ENCODE measurements at regions not wholly inside any gene's neighbourhood (a gene's known extent, or its start where the extent isn't known, plus 50 kb on each side); places are given as distances from the start of the nearest gene placed in this dataset.

GRCh38 chr10:109454691-109455090 is 468.6 kb downstream of the XPNPEP1 start:
- no peak overlapping the region for H3K4me3 ChIP-seq
- peaks cover 5% of the 10 kb centered on the region for H3K4me1 Mint-ChIP-seq
- no peaks in the 10 kb centered on the region for H3K36me3 Mint-ChIP-seq (ENCODE audit: low read depth)
- no peaks in the 10 kb centered on the region for H3F3A ChIP-seq (replicated peaks; ENCODE audit: low read depth)
- H3K27me3 ChIP-seq (ENCODE audit: insufficient read depth), result peaks cover 48% of the 10 kb centered on the region
- no peak overlapping the region for H3K27ac Mint-ChIP-seq
- H3K9me3 Mint-ChIP-seq, result no peaks in the 10 kb centered on the region; the same call in 2 of the 3 replicates
- H3K4me3 Mint-ChIP-seq, result no peak overlapping the region
- no peak for ATAC-seq
- DNase-seq (ENCODE audit: low spot score), result no peak
- H3K4me1 ChIP-seq (ENCODE audit: insufficient read depth), result peaks cover 16% of the 10 kb centered on the region
- H3K4me2 ChIP-seq, result no peak overlapping the region
- no peaks in the 10 kb centered on the region for H3K79me2 ChIP-seq (replicated peaks; ENCODE audit: insufficient read depth)
- TF ChIP-seq ZNF462 (CRISPR knock-in tag; IDR thresholded peaks at IDR 0.05) (no peak), CTCF (conservative IDR thresholded peaks at IDR 0.05; ENCODE audit: low read depth in 2 of 2) (no peak), JUNB (IDR thresholded peaks at IDR 0.05; ENCODE audit: unreplicated experiment) (no peak), REST (IDR thresholded peaks at IDR 0.05; ENCODE audit: unreplicated experiment) (no peak), ZNF114 (CRISPR knock-in tag; IDR thresholded peaks at IDR 0.05) (no peak), NANOG (IDR thresholded peaks at IDR 0.05; ENCODE audit: borderline replicate concordance) (no peak), STAT1 (IDR thresholded peaks at IDR 0.05; ENCODE audit: unreplicated experiment) (no peak), ZNF331 (CRISPR knock-in tag; IDR thresholded peaks at IDR 0.05; ENCODE audit: low read depth) (no peak), POLR2AphosphoS5 (IDR thresholded peaks at IDR 0.05; ENCODE audit: low read depth) (no peak), EZH2phosphoT487 (IDR thresholded peaks at IDR 0.05; ENCODE audit: unreplicated experiment) (no peak), CREB1 (CRISPR knock-in tag; IDR thresholded peaks at IDR 0.05; ENCODE audit: low read depth) (no peak), ETS1 (IDR thresholded peaks at IDR 0.05) (no peak), EZH2 (IDR thresholded peaks at IDR 0.05; ENCODE audit: low read depth, unreplicated experiment) (no peak)
- H3K9me2 ChIP-seq (ENCODE audit: insufficient read depth), result no peaks in the 10 kb centered on the region
- no peaks in the 10 kb centered on the region for H3K36me3 ChIP-seq (ENCODE audit: insufficient read depth)
- H3K27ac ChIP-seq (ENCODE audit: low read depth), result no peak overlapping the region
- H2AFZ ChIP-seq, result no peak overlapping the region
- peaks cover 29% of the 10 kb centered on the region for H3K27me3 Mint-ChIP-seq (ENCODE audit: insufficient read depth, low read depth, poor library complexity)
- H4K20me1 ChIP-seq (replicated peaks; ENCODE audit: insufficient read depth), result 0 out of 2 replicates have a peak, but pooled peaks cover 3% of the 10 kb centered on the region

Measured in GM23338 (cell line).